H9 (cell line): ENCODE measurements at regions not wholly inside any gene's neighbourhood (a gene's known extent, or its start where the extent isn't known, plus 50 kb on each side); places are given as distances from the start of the nearest gene placed in this dataset.

Experiments
- DNase-seq: peaks from one replicate; pipeline ENCODE4 v3.0.0-alpha.2; 2017
- H2AFZ ChIP-seq: one replicate; pipeline ENCODE4 v1.6.1; 2013; ENCODE audit warnings: mild to moderate bottlenecking, low read length, control low read depth, moderate library complexity
- H2AK5ac ChIP-seq: 2 replicates; pipeline ENCODE4 v1.6.1; 2013; ENCODE audit warnings: low read length, control low read depth, mixed read lengths; ENCODE audit not compliant: insufficient read length
- H2BK120ac ChIP-seq: one replicate; pipeline ENCODE4 v1.6.1; 2013; ENCODE audit warnings: low read depth, mild to moderate bottlenecking, low read length, control low read depth, inconsistent platforms; ENCODE audit not compliant: poor library complexity, severe bottlenecking
- H2BK12ac ChIP-seq: 2 replicates; pipeline ENCODE4 v1.6.1; 2013; ENCODE audit warnings: low read length, control low read depth, mixed read lengths, low read depth; ENCODE audit not compliant: insufficient read length
- H2BK15ac ChIP-seq: 2 replicates; pipeline ENCODE4 v1.6.1; 2013; ENCODE audit warnings: low read depth, low read length, control low read depth
- H2BK20ac ChIP-seq: one replicate; pipeline ENCODE4 v1.6.1; 2013; ENCODE audit warnings: low read depth, mild to moderate bottlenecking, low read length, control low read depth, inconsistent platforms; ENCODE audit not compliant: poor library complexity, severe bottlenecking
- H2BK5ac ChIP-seq: 2 replicates; pipeline ENCODE4 v1.6.1; 2013; ENCODE audit warnings: low read length, control low read depth, mixed read lengths; ENCODE audit not compliant: insufficient read length
- H3K14ac ChIP-seq: 2 replicates; pipeline ENCODE4 v1.6.1; 2013; ENCODE audit warnings: low read length, control low read depth; ENCODE audit not compliant: insufficient read depth
- H3K18ac ChIP-seq: 2 replicates; pipeline ENCODE4 v1.6.1; 2013; ENCODE audit warnings: low read depth, mild to moderate bottlenecking, mixed read lengths, low read length, control low read depth; ENCODE audit not compliant: insufficient read length
- H3K23ac ChIP-seq: 2 replicates; pipeline ENCODE4 v1.6.1; 2013; ENCODE audit warnings: low read length, control low read depth, mixed read lengths, low read depth; ENCODE audit not compliant: insufficient read length
- H3K23me2 ChIP-seq: 2 replicates; pipeline ENCODE4 v1.6.1; 2013; ENCODE audit warnings: low read depth, mild to moderate bottlenecking, mixed read lengths, low read length, control low read depth; ENCODE audit not compliant: insufficient read length, poor library complexity, severe bottlenecking
- H3K27ac ChIP-seq: 2 replicates; pipeline ENCODE4 v1.5.1; 2013; ENCODE audit warnings: low read length, control low read depth, mixed read lengths, low read depth; ENCODE audit not compliant: insufficient read length
- H3K27me3 ChIP-seq: 2 replicates; pipeline ENCODE4 v1.6.1; 2013; ENCODE audit warnings: low read length, control low read depth, inconsistent platforms; ENCODE audit not compliant: insufficient read depth
- H3K4ac ChIP-seq: 2 replicates; pipeline ENCODE4 v1.6.1; 2013; ENCODE audit warnings: low read depth, mild to moderate bottlenecking, control low read depth, inconsistent platforms, low read length, moderate library complexity
- H3K4me1 ChIP-seq: 2 replicates; pipeline ENCODE4 v1.6.1; 2013; ENCODE audit warnings: low read length, control low read depth, inconsistent platforms; ENCODE audit not compliant: insufficient read depth
- H3K4me2 ChIP-seq: 2 replicates; pipeline ENCODE4 v1.6.1; 2013; ENCODE audit warnings: low read length, control low read depth, mixed read lengths; ENCODE audit not compliant: insufficient read length, insufficient read depth
- H3K56ac ChIP-seq: 2 replicates; pipeline ENCODE4 v1.6.1; 2013; ENCODE audit warnings: low read depth, mild to moderate bottlenecking, mixed read lengths, low read length, control low read depth; ENCODE audit not compliant: insufficient read length
- H3K79me1 ChIP-seq: 2 replicates; pipeline ENCODE4 v1.6.1; 2013; ENCODE audit warnings: low read depth, mild to moderate bottlenecking, moderate library complexity, low read length, control low read depth, inconsistent platforms; ENCODE audit not compliant: insufficient read depth, poor library complexity, severe bottlenecking
- H3K79me2 ChIP-seq: 2 replicates; pipeline ENCODE4 v1.6.1; 2013; ENCODE audit warnings: low read length, control low read depth, inconsistent platforms; ENCODE audit not compliant: insufficient read depth
- H3K9ac ChIP-seq: 2 replicates; pipeline ENCODE4 v1.6.1; 2013; ENCODE audit warnings: low read length, control low read depth, mixed read lengths; ENCODE audit not compliant: insufficient read length; ENCODE audit errors: extremely low read depth
- H3K9me3 ChIP-seq: one replicate; pipeline ENCODE4 v1.6.1; 2013; ENCODE audit warnings: low read depth, low read length, inconsistent platforms; ENCODE audit not compliant: control insufficient read depth
- H3T11ph ChIP-seq: one replicate; pipeline ENCODE4 v1.6.1; 2013; ENCODE audit warnings: mild to moderate bottlenecking, low read length, control low read depth, inconsistent platforms
- H4K20me1 ChIP-seq: one replicate; pipeline ENCODE4 v1.6.1; 2013; ENCODE audit not compliant: control insufficient read depth, insufficient read length, insufficient read depth
- H4K5ac ChIP-seq: 2 replicates; pipeline ENCODE4 v1.6.1; 2013; ENCODE audit warnings: low read depth, mild to moderate bottlenecking, mixed read lengths, low read length, control low read depth; ENCODE audit not compliant: insufficient read length
- H4K8ac ChIP-seq: replicated peaks from 2 replicates; pipeline ENCODE4 v1.6.1; 2013; ENCODE audit warnings: low read length, control low read depth, mixed read lengths, low read depth; ENCODE audit not compliant: insufficient read length
- H4K91ac ChIP-seq: 2 replicates; pipeline ENCODE4 v1.6.1; 2013; ENCODE audit warnings: low read depth, mild to moderate bottlenecking, moderate library complexity, mixed read lengths, low read length, control low read depth; ENCODE audit not compliant: insufficient read length
- H3K27ac Mint-ChIP-seq, 3 experiments: 2 replicates in 2 of 3; 3 replicates in 1 of 3; pipeline ENCODE4 v1.8.0; 2020 to 2021; ENCODE audit warnings: mixed read lengths in 3 of 3, mild to moderate bottlenecking in 1 of 3, moderate library complexity in 1 of 3
- H3K27me3 Mint-ChIP-seq: 2 replicates; pipeline ENCODE4 v1.8.0; 2021; ENCODE audit warnings: low read depth, mild to moderate bottlenecking, moderate library complexity, mixed read lengths
- H3K36me3 Mint-ChIP-seq, 3 experiments: 2 replicates in 2 of 3; 3 replicates in 1 of 3; pipeline ENCODE4 v1.8.0; 2020 to 2021; ENCODE audit warnings: low read depth in 3 of 3, mixed read lengths in 3 of 3; ENCODE audit not compliant: insufficient read depth in 1 of 3
- H3K4me1 Mint-ChIP-seq, 2 experiments: 2 replicates each; pipeline ENCODE4 v1.8.0; 2020; ENCODE audit warnings: mixed read lengths in 2 of 2
- H3K4me3 Mint-ChIP-seq, 2 experiments: 2 replicates in 1 of 2; 3 replicates in 1 of 2; pipeline ENCODE4 v1.8.0; 2020 to 2021; ENCODE audit warnings: mild to moderate bottlenecking in 2 of 2, mixed read lengths in 2 of 2, moderate library complexity in 1 of 2
- H3K9me3 Mint-ChIP-seq, 2 experiments: 2 replicates in 1 of 2; 3 replicates in 1 of 2; pipeline ENCODE4 v1.8.0; 2020; ENCODE audit warnings: mild to moderate bottlenecking in 2 of 2, mixed read lengths in 2 of 2, moderate library complexity in 1 of 2
- WGBS: extraction: QIAGEN DNeasy Blood & Tissue Kit; methylation state at CpG from one replicate; pipeline ENCODE4 v1.1.7; 2013; ENCODE audit warnings: missing lambda C conversion rate, low lambda C conversion rate, mixed read lengths; ENCODE audit not compliant: insufficient read length; ENCODE audit errors: extremely low coverage; 5-methylcytosine and 5-hydroxymethylcytosine counted together
- TF ChIP-seq, protein P1 (sequence below): fragments of 200-600 bp; sonication (generic); conservative IDR thresholded peaks from 3 replicates; pipeline ENCODE4 v1.8.0; 2021; ENCODE audit warnings: antibody characterized with exemption, mild to moderate bottlenecking

DNA sequence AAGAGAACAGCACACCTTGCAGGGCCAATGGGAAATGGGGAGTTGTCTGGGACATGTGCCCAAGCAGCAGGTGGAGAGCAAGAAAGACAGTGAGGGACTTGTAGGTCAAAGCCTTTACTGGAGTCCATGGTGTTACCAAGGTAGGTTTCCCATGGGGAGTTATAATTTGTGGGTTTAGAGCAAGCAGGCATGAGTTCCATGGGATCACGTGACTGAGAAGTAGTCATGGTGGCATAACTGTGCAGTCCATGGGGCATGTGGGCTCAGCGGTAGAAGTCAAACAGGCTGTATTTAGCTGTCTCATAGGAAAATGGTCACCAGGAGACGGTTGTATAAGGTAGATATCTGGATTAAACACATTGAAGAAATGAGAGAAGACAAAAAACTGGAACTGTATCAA is 715.1 kb downstream of the SLITRK1 start:
- peaks cover 0 to 11% (median 5%) of the 10 kb centered on the region in 3 experiments; a peak in 4 of 7 replicates for H3K36me3 Mint-ChIP-seq
- DNase-seq, result no peak
- Histone ChIP-seq H2AK5ac (no peak overlapping the region), H3K9me3 (no peaks in the 10 kb centered on the region), H3K4me1 (no peaks in the 10 kb centered on the region), H4K20me1 (no peaks in the 10 kb centered on the region), H2BK20ac (no peak overlapping the region), H3K79me2 (no peaks in the 10 kb centered on the region), H3K9ac (no peak overlapping the region), H3K4ac (no peak overlapping the region), H2BK15ac (no peak overlapping the region), H3K79me1 (no peaks in the 10 kb centered on the region), H4K91ac (no peak overlapping the region), H2BK5ac (no peak overlapping the region), H3K4me2 (no peak overlapping the region), H3K56ac (no peak overlapping the region), H3K27ac (no peak overlapping the region), H3K23me2 (no peaks in the 10 kb centered on the region), H3T11ph (no peak overlapping the region), H3K14ac (no peak overlapping the region), H4K8ac (no peak overlapping the region), H3K23ac (no peak overlapping the region), H3K27me3 (no peaks in the 10 kb centered on the region), H2AFZ (no peak overlapping the region), H2BK120ac (no peak overlapping the region), H2BK12ac (no peak overlapping the region), H4K5ac (no peak overlapping the region), H3K18ac (no peak overlapping the region)
- peaks cover 10 to 14% of the 10 kb centered on the region in 2 experiments for H3K9me3 Mint-ChIP-seq
- WGBS, result no CpG with 5 or more reads among the region's 3 CpGs
- no peak overlapping the region; a peak in 1 of 7 replicates for H3K27ac Mint-ChIP-seq
- no peaks in the 10 kb centered on the region; the same call in 1 of the 2 replicates for H3K27me3 Mint-ChIP-seq
- H3K4me3 Mint-ChIP-seq, result no peak overlapping the region
- TF ChIP-seq, protein P1, sequence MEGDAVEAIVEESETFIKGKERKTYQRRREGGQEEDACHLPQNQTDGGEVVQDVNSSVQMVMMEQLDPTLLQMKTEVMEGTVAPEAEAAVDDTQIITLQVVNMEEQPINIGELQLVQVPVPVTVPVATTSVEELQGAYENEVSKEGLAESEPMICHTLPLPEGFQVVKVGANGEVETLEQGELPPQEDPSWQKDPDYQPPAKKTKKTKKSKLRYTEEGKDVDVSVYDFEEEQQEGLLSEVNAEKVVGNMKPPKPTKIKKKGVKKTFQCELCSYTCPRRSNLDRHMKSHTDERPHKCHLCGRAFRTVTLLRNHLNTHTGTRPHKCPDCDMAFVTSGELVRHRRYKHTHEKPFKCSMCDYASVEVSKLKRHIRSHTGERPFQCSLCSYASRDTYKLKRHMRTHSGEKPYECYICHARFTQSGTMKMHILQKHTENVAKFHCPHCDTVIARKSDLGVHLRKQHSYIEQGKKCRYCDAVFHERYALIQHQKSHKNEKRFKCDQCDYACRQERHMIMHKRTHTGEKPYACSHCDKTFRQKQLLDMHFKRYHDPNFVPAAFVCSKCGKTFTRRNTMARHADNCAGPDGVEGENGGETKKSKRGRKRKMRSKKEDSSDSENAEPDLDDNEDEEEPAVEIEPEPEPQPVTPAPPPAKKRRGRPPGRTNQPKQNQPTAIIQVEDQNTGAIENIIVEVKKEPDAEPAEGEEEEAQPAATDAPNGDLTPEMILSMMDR, result no peak
- no peaks in the 10 kb centered on the region for H3K4me1 Mint-ChIP-seq
